ENCODE measurements at regions not wholly inside any gene's neighbourhood (a gene's known extent, or its start where the extent isn't known, plus 50 kb on each side); places are given as distances from the start of the nearest gene placed in this dataset.

- TF ChIP-seq SP1 (IDR thresholded peaks at IDR 0.05; ENCODE audit: low read depth, low read length) = no peak
- no peak for TF ChIP-seq CHD2 (IDR thresholded peaks at IDR 0.05; ENCODE audit: low read length)
- TF ChIP-seq JUND (IDR thresholded peaks at IDR 0.05; ENCODE audit: low read length) = no peak
- no peak for TF ChIP-seq RAD21 (IDR thresholded peaks at IDR 0.05 in 1 of 2, conservative IDR thresholded peaks at IDR 0.05 in 1 of 2; ENCODE audit: low read depth in 2 of 2, low read length in 2 of 2)
- TF ChIP-seq KDM5A (IDR thresholded peaks at IDR 0.05; ENCODE audit: low read length) = no peak
- no peak for TF ChIP-seq RBBP5 (IDR thresholded peaks at IDR 0.05; ENCODE audit: borderline replicate concordance, low read depth, low read length)
- TF ChIP-seq CBX8 (IDR thresholded peaks at IDR 0.05; ENCODE audit: borderline replicate concordance, low read depth, low read length) = no peak
- no peak for TF ChIP-seq TAF1 (IDR thresholded peaks at IDR 0.05; ENCODE audit: low read depth, low read length)
- no peak for TF ChIP-seq RNF2 (IDR thresholded peaks at IDR 0.05; ENCODE audit: borderline replicate concordance, low read depth, low read length, missing control alignments, poor library complexity, severe bottlenecking)
- TF ChIP-seq ATF2 (IDR thresholded peaks at IDR 0.05; ENCODE audit: low read length) = no peak
- TF ChIP-seq RFX5 (IDR thresholded peaks at IDR 0.05; ENCODE audit: borderline replicate concordance, low read depth, low read length) = no peak
- no peaks in the 10 kb centered on the region for H3K36me3 ChIP-seq (ENCODE audit: control insufficient read depth in 2 of 4, insufficient read depth in 4 of 4, low read length in 3 of 4)
- H4K20me1 ChIP-seq (replicated peaks in 1 of 2; ENCODE audit: control insufficient read depth in 1 of 2, insufficient read depth in 2 of 2, low read length in 2 of 2) = no peaks in the 10 kb centered on the region
- no peaks in the 10 kb centered on the region for H3K79me2 ChIP-seq (ENCODE audit: control insufficient read depth in 1 of 2, insufficient read depth in 2 of 2, low read length in 2 of 2)
- no peak overlapping the region for H3K18ac ChIP-seq (ENCODE audit: extremely low read depth, low read length)
- H4K8ac ChIP-seq (ENCODE audit: extremely low read depth, insufficient read depth, low read length) = no peak overlapping the region
- H3K23ac ChIP-seq (ENCODE audit: insufficient read length) = no peak overlapping the region
- no peak overlapping the region for H2AFZ ChIP-seq (ENCODE audit: low read length)
- no peak overlapping the region for H3K4me3 ChIP-seq (ENCODE audit: extremely low read depth in 1 of 4, insufficient read depth in 2 of 4, low read depth in 3 of 4, low read length in 4 of 4)
- no peak overlapping the region for H2BK120ac ChIP-seq (replicated peaks; ENCODE audit: low read depth, low read length)
- FAIRE-seq (no peak), DNase-seq (ENCODE audit: low read depth in 1 of 2, low spot score in 2 of 2) (no peak)
- H4K91ac ChIP-seq (replicated peaks; ENCODE audit: insufficient read length, low read length) = no peak overlapping the region
- no peaks in the 10 kb centered on the region for H3K79me1 ChIP-seq (ENCODE audit: low read depth, low read length)
- no peaks in the 10 kb centered on the region for H3K9me3 ChIP-seq (ENCODE audit: insufficient read depth in 2 of 2, low read depth in 1 of 2, low read length in 1 of 2)
- POLR2A ChIA-PET (ENCODE audit: partially characterized antibody) = no interaction called here
- H3K27me3 ChIP-seq (replicated peaks in 1 of 4; ENCODE audit: control insufficient read depth in 3 of 4, extremely low read depth in 1 of 4, insufficient read depth in 3 of 4, low read length in 3 of 4) = peaks cover 0 to 6% (median 2%) of the 10 kb centered on the region in 4 experiments; a peak in 1 of 7 replicates
- CTCF ChIA-PET (ENCODE audit: partially characterized antibody) = interaction anchor here (1.2 kb wide), 1 partner anchor 37 kb away, joined by 3 read pairs; no protein-coding TSS in a partner anchor
- no peak overlapping the region for H2BK12ac ChIP-seq (ENCODE audit: low read depth, low read length)
- H3K4me2 ChIP-seq (ENCODE audit: insufficient read depth in 1 of 2, low read depth in 2 of 2, low read length in 2 of 2) = no peak overlapping the region
- no peak overlapping the region for H3K14ac ChIP-seq (ENCODE audit: insufficient read length)
- H2BK15ac ChIP-seq (ENCODE audit: low read length) = no peak overlapping the region
- no peak overlapping the region for H2BK5ac ChIP-seq (ENCODE audit: low read depth, low read length)
- H3K27ac ChIP-seq (ENCODE audit: low read depth, low read length) = no peak overlapping the region
- H3K9ac ChIP-seq (replicated peaks in 1 of 4; ENCODE audit: extremely low read depth in 1 of 4, low read depth in 3 of 4, low read length in 3 of 4) = no peak overlapping the region
- H3K4ac ChIP-seq (replicated peaks; ENCODE audit: insufficient read length, low read depth, low read length) = no peak overlapping the region
- no peak overlapping the region for H2AK5ac ChIP-seq (ENCODE audit: low read depth, low read length)
- no peak overlapping the region for H2BK20ac ChIP-seq (ENCODE audit: low read length)
- H3K56ac ChIP-seq (replicated peaks; ENCODE audit: insufficient read length, low read depth, low read length) = no peak overlapping the region
- H3K23me2 ChIP-seq (ENCODE audit: low read depth, low read length) = no peaks in the 10 kb centered on the region
- no peaks in the 10 kb centered on the region for H3K4me1 ChIP-seq (replicated peaks in 1 of 4; ENCODE audit: control insufficient read depth in 3 of 4, insufficient read depth in 4 of 4, low read length in 3 of 4)
- H4K5ac ChIP-seq (ENCODE audit: insufficient read length, low read depth, low read length) = no peak overlapping the region
- 89% methylated on average over 2 of the region's 2 CpGs; no CpG with 5 or more reads in 1 of the 2 experiments for WGBS, 2 experiments (ENCODE audit: extremely low coverage in 1 of 2, insufficient coverage in 1 of 2, insufficient read length in 1 of 2, insufficient replicate concordance in 2 of 2, low coverage in 1 of 2, low lambda C conversion rate in 2 of 2, missing lambda C conversion rate in 1 of 2)
Measured at GRCh38 chr4:24373704-24374103, 210.7 kb downstream of the DHX15 start.
